Chondrocyte (in vitro differentiated cells): ENCODE measurements at regions not wholly inside any gene's neighbourhood (a gene's known extent, or its start where the extent isn't known, plus 50 kb on each side); places are given as distances from the start of the nearest gene placed in this dataset.
A peak's percentile ranks its signal among the peaks of the same experiment; 100 is the strongest.

Experiments used
- DNase-seq: peaks from one replicate; pipeline ENCODE4 v3.0.0; 2021; ENCODE audit warnings: mixed read lengths, low spot score
- H3K27ac Mint-ChIP-seq: one replicate; pipeline ENCODE4 v1.8.0; 2021; ENCODE audit warnings: mild to moderate bottlenecking, moderate library complexity, mixed read lengths; ENCODE audit not compliant: unreplicated experiment
- H3K27me3 Mint-ChIP-seq: 2 replicates; pipeline ENCODE4 v1.8.0; 2021; ENCODE audit warnings: low read depth, mixed read lengths
- H3K36me3 Mint-ChIP-seq: 2 replicates; pipeline ENCODE4 v1.8.0; 2021; ENCODE audit warnings: low read depth, mixed read lengths
- H3K4me1 Mint-ChIP-seq: 2 replicates; pipeline ENCODE4 v1.8.0; 2021; ENCODE audit warnings: low read depth, mild to moderate bottlenecking, mixed read lengths
- H3K4me3 Mint-ChIP-seq: one replicate; pipeline ENCODE4 v1.8.0; 2021; ENCODE audit warnings: mild to moderate bottlenecking, moderate library complexity, mixed read lengths; ENCODE audit not compliant: unreplicated experiment
- H3K9me3 Mint-ChIP-seq: 2 replicates; pipeline ENCODE4 v1.8.0; 2021; ENCODE audit warnings: low read depth, mixed read lengths
- TF ChIP-seq, protein P1 (sequence below): fragments of 200-600 bp; sonication (generic); IDR thresholded peaks from 2 replicates; pipeline ENCODE4 v1.5.0; 2021; ENCODE audit warnings: antibody characterized with exemption, mild to moderate bottlenecking, moderate library complexity

DNA sequence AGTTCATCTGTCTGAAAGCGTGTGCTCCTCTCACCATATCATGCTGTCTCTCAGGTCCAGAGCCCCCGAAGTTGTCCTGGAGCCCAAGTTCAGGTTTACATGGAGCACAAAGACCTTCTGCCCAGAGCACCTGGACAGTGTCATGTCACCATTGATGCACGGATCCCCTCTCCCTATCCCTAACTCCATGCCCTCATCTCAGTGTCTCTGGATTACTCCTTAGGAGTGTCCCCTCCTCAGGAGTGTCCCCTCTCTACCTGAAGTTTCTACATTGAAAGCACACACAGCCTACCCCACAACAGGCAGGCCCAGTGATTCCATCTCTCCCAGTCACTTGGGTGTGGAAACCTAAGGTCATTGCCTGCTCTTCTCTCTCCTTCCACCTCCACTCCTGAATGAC is 144.1 kb upstream of the NCKAP5 start:
- Mint-ChIP-seq H3K27me3 (no peaks in the 10 kb centered on the region), H3K36me3 (peaks cover 9% of the 10 kb centered on the region), H3K27ac (no peak overlapping the region), H3K9me3 (peaks cover 13% of the 10 kb centered on the region), H3K4me3 (no peak overlapping the region), H3K4me1 (peaks cover 4% of the 10 kb centered on the region)
- TF ChIP-seq, protein P1, sequence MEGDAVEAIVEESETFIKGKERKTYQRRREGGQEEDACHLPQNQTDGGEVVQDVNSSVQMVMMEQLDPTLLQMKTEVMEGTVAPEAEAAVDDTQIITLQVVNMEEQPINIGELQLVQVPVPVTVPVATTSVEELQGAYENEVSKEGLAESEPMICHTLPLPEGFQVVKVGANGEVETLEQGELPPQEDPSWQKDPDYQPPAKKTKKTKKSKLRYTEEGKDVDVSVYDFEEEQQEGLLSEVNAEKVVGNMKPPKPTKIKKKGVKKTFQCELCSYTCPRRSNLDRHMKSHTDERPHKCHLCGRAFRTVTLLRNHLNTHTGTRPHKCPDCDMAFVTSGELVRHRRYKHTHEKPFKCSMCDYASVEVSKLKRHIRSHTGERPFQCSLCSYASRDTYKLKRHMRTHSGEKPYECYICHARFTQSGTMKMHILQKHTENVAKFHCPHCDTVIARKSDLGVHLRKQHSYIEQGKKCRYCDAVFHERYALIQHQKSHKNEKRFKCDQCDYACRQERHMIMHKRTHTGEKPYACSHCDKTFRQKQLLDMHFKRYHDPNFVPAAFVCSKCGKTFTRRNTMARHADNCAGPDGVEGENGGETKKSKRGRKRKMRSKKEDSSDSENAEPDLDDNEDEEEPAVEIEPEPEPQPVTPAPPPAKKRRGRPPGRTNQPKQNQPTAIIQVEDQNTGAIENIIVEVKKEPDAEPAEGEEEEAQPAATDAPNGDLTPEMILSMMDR = no peak
- no peak for DNase-seq

DNA sequence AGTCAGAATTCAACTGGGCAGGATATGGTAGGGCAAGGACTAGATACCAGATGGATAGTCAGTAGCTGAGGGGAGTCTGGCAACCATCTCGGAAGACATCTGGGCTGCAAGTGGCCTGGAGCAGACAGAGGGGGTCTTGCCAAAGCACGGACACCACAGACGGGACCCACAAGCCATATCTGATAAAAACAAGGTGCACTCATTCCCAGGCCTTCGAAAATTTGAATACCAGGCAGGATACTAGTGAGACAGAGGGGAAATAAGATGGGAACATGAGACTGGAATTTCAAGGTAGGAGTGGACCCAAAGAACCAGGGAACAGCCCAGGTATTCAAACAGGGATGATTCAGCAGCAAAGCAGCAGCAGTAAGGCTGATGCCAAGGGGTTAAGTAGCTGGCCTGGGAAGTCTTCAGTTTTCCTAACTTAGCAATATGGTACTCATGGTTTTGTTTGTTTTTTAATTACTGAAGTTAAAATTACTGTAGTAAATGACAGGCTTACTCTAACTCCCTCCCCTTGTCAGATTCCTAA is 144.9 kb upstream of the NCKAP5 start:
- peaks cover 13% of the 10 kb centered on the region for H3K9me3 Mint-ChIP-seq
- no peaks in the 10 kb centered on the region for H3K27me3 Mint-ChIP-seq
- H3K36me3 Mint-ChIP-seq = peaks cover 9% of the 10 kb centered on the region
- no peak overlapping the region for H3K27ac Mint-ChIP-seq
- H3K4me3 Mint-ChIP-seq = no peak overlapping the region
- DNase-seq = no peak
- TF ChIP-seq, protein P1 = no peak
- H3K4me1 Mint-ChIP-seq = peaks cover 6% of the 10 kb centered on the region

DNA sequence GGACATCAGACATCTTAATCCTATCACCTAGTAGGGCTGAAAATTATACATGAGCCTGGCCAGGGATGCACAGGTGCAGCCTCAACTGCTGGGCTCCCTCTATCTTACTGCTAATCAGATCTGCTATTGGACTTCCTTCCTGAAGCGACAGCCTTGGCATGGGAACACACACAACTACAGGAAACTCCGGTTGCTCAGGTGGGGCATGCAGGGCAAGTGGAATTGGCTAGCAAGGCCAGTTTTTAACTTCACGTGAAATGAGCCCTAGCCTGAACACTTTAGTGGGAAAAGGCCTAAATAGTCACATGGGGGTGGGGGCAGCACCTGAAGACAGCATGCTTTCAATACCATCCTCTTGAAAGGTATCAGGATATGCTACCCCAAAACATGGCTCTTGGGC is 147.9 kb upstream of the NCKAP5 start:
- Mint-ChIP-seq H3K4me1 (peaks cover 32% of the 10 kb centered on the region), H3K36me3 (no peaks in the 10 kb centered on the region), H3K27me3 (no peaks in the 10 kb centered on the region), H3K27ac (no peak overlapping the region), H3K4me3 (no peak overlapping the region), H3K9me3 (peaks cover 3% of the 10 kb centered on the region)
- TF ChIP-seq, protein P1 = no peak
- no peak for DNase-seq

DNA sequence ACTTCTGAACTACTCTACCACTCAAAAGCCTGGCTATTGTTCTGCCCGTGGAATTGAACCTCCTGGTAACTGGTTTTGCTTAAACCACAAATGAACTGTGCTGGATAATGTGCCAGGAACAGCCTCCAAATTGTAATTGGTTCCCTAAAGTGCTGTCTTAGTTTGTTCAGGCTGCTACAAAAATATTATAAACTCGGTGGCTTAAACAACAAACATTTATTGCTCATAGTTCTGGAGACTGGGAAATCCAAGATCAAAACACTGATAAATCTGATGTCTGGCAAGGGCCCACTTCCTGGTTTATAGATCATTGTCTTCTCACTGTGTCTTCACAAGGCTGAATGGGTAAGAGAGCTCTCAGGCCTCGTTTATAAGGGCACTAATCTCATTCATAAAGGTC is 149.2 kb upstream of the NCKAP5 start:
- DNase-seq = no peak
- H3K4me3 Mint-ChIP-seq = no peak overlapping the region
- no peaks in the 10 kb centered on the region for H3K36me3 Mint-ChIP-seq
- peaks cover 3% of the 10 kb centered on the region for H3K9me3 Mint-ChIP-seq
- H3K27me3 Mint-ChIP-seq = no peaks in the 10 kb centered on the region
- TF ChIP-seq, protein P1 = no peak
- H3K27ac Mint-ChIP-seq = no peak overlapping the region
- H3K4me1 Mint-ChIP-seq = peaks cover 41% of the 10 kb centered on the region

DNA sequence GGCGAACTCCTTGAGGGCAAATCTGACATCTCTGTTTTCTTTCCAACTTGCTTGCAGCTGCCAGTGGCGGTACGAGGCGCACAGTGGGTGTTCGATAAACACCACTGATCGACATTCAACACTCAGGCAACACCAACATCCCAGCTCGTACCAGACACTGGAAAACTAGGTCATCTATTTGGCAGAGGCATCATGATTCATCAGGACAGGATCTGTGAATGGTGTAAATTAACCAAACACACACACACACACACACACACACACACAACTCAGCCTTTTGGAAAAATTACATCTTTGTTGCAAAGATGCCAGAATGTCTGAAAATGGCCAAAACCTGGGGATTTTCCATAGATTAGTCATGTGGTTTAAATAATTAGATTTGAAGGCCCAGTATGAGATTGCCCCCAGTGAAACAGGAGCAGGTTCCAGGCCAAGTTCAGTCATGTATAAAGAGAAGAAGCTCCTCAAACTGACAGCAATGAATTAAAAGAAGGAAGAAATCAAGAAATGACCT is 150.5 kb upstream of the NCKAP5 start:
- no peak for DNase-seq
- H3K4me1 Mint-ChIP-seq = peaks cover 41% of the 10 kb centered on the region
- H3K9me3 Mint-ChIP-seq = peaks cover 3% of the 10 kb centered on the region
- no peaks in the 10 kb centered on the region for H3K27me3 Mint-ChIP-seq
- no peak overlapping the region for H3K4me3 Mint-ChIP-seq
- peak overlapping the region; percentile 30 for H3K27ac Mint-ChIP-seq
- TF ChIP-seq, protein P1 = no peak
- no peaks in the 10 kb centered on the region for H3K36me3 Mint-ChIP-seq
